H1 (cell line): ENCODE measurements at regions not wholly inside any gene's neighbourhood (a gene's known extent, or its start where the extent isn't known, plus 50 kb on each side); places are given as distances from the start of the nearest gene placed in this dataset.

Source experiments
- CTCF ChIA-PET: fragments of 300-600 bp; sonication (Branson Sonifier 250); formaldehyde crosslinking; loops from one replicate; lab custom pipeline; 2021; ENCODE audit not compliant: partially characterized antibody; lab: Charles Lee
- POLR2A ChIA-PET: fragments of 300-600 bp; sonication (Branson Sonifier 250); formaldehyde crosslinking; loops from one replicate; lab custom pipeline; 2021; ENCODE audit warnings: inconsistent platforms; ENCODE audit not compliant: partially characterized antibody; lab: Charles Lee
- DNase-seq, 2 experiments: peaks; one replicate each; pipeline versions ENCODE4 v3.0.0 to v3.0.0-alpha.2; 2010 to 2022; ENCODE audit warnings: low spot score in 2 of 2, low read depth in 1 of 2, mixed read lengths in 1 of 2
- FAIRE-seq: peaks from 2 replicates; lab custom pipeline; 2011; peaks lifted over from hg19 to GRCh38; lab: Jason Lieb, UNC
- H2AFZ ChIP-seq: 2 replicates; pipeline ENCODE4 v1.8.1; 2012; ENCODE audit warnings: low read length, inconsistent platforms
- H2AK5ac ChIP-seq: 2 replicates; pipeline ENCODE4 v1.6.1; 2013; ENCODE audit warnings: low read depth, low read length
- H2BK120ac ChIP-seq: replicated peaks from 2 replicates; pipeline ENCODE3; 2013; ENCODE audit warnings: low read depth, low read length, inconsistent platforms
- H2BK12ac ChIP-seq: 2 replicates; pipeline ENCODE4 v1.6.1; 2013; ENCODE audit warnings: low read depth, low read length
- H2BK15ac ChIP-seq: 2 replicates; pipeline ENCODE4 v1.6.1; 2013; ENCODE audit warnings: low read length
- H2BK20ac ChIP-seq: 2 replicates; pipeline ENCODE4 v1.6.1; 2013; ENCODE audit warnings: low read length
- H2BK5ac ChIP-seq: 2 replicates; pipeline ENCODE4 v1.6.1; 2013; ENCODE audit warnings: low read depth, low read length
- H3K14ac ChIP-seq: 2 replicates; pipeline ENCODE4 v1.6.1; 2013; ENCODE audit warnings: inconsistent platforms; ENCODE audit not compliant: insufficient read length
- H3K18ac ChIP-seq: 2 replicates; pipeline ENCODE4 v1.6.1; 2013; ENCODE audit warnings: low read length; ENCODE audit errors: extremely low read depth
- H3K23ac ChIP-seq: 2 replicates; pipeline ENCODE4 v1.6.1; 2013; ENCODE audit warnings: inconsistent platforms; ENCODE audit not compliant: insufficient read length
- H3K23me2 ChIP-seq: 2 replicates; pipeline ENCODE4 v1.6.1; 2013; ENCODE audit warnings: low read depth, low read length
- H3K27ac ChIP-seq: 2 replicates; pipeline ENCODE4 v1.6.1; 2011; ENCODE audit warnings: low read depth, low read length, inconsistent platforms
- H3K27me3 ChIP-seq, 4 experiments: replicated peaks in 1 of 4; 1 replicate in 1 of 4; 2 replicates in 3 of 4; pipeline versions ENCODE4 v1.6.1 to v1.8.1; 2011 to 2013; ENCODE audit warnings: low read length in 3 of 4, mild to moderate bottlenecking in 3 of 4, inconsistent platforms in 2 of 4, mixed read lengths in 2 of 4, moderate library complexity in 1 of 4; ENCODE audit not compliant: control insufficient read depth in 3 of 4, insufficient read depth in 3 of 4; ENCODE audit errors: extremely low read depth in 1 of 4
- H3K36me3 ChIP-seq, 4 experiments: 2 replicates each; pipeline versions ENCODE4 v1.6.1 to v1.8.1; 2011 to 2013; ENCODE audit warnings: mild to moderate bottlenecking in 4 of 4, low read length in 3 of 4, moderate library complexity in 2 of 4, control low read depth in 1 of 4, inconsistent platforms in 1 of 4; ENCODE audit not compliant: insufficient read depth in 4 of 4, control insufficient read depth in 2 of 4
- H3K4ac ChIP-seq: replicated peaks from 2 replicates; pipeline ENCODE3; 2013; ENCODE audit warnings: low read length, low read depth, mixed read lengths, inconsistent platforms; ENCODE audit not compliant: insufficient read length
- H3K4me1 ChIP-seq, 4 experiments: replicated peaks in 1 of 4; 1 replicate in 1 of 4; 2 replicates in 3 of 4; pipeline versions ENCODE4 v1.6.1 to v1.8.1; 2011 to 2013; ENCODE audit warnings: low read length in 3 of 4, inconsistent platforms in 2 of 4, mixed read lengths in 1 of 4; ENCODE audit not compliant: insufficient read depth in 4 of 4, control insufficient read depth in 3 of 4
- H3K4me2 ChIP-seq, 2 experiments: 2 replicates each; pipeline versions ENCODE4 v1.6.1 to v1.8.1; 2011 to 2013; ENCODE audit warnings: low read depth in 2 of 2, low read length in 2 of 2, control low read depth in 1 of 2, inconsistent platforms in 1 of 2, mild to moderate bottlenecking in 1 of 2; ENCODE audit not compliant: insufficient read depth in 1 of 2
- H3K4me3 ChIP-seq, 4 experiments: fragments of 200-600, 300-600 bp in 1 of 4; sonication (generic), shearing (Covaris generic), sonication (Bioruptor Twin) in 1 of 4; 2 replicates each; pipeline versions ENCODE4 v1.5.1 to v1.8.1; 2011 to 2016; ENCODE audit warnings: low read length in 4 of 4, low read depth in 3 of 4, control low read depth in 2 of 4, inconsistent platforms in 2 of 4, mild to moderate bottlenecking in 2 of 4, mixed read lengths in 1 of 4, moderate library complexity in 1 of 4; ENCODE audit not compliant: insufficient read depth in 2 of 4; ENCODE audit errors: extremely low read depth in 1 of 4
- H3K56ac ChIP-seq: replicated peaks from 2 replicates; pipeline ENCODE3; 2013; ENCODE audit warnings: low read depth, mild to moderate bottlenecking, mixed read lengths, low read length, inconsistent platforms; ENCODE audit not compliant: insufficient read length
- H3K79me1 ChIP-seq: 2 replicates; pipeline ENCODE4 v1.6.1; 2013; ENCODE audit warnings: low read depth, low read length, control low read depth
- H3K79me2 ChIP-seq, 2 experiments: 2 replicates each; pipeline versions ENCODE4 v1.6.1 to v1.8.1; 2012 to 2013; ENCODE audit warnings: low read length in 2 of 2, mild to moderate bottlenecking in 2 of 2, inconsistent platforms in 1 of 2; ENCODE audit not compliant: insufficient read depth in 2 of 2, control insufficient read depth in 1 of 2
- H3K9ac ChIP-seq, 4 experiments: replicated peaks in 1 of 4; 1 replicate in 1 of 4; 2 replicates in 3 of 4; pipeline versions ENCODE4 v1.6.1 to v1.8.1; 2011 to 2013; ENCODE audit warnings: low read depth in 3 of 4, low read length in 3 of 4, control low read depth in 2 of 4, mild to moderate bottlenecking in 2 of 4, moderate library complexity in 2 of 4, inconsistent platforms in 1 of 4; ENCODE audit errors: extremely low read depth in 1 of 4
- H3K9me3 ChIP-seq, 2 experiments: 2 replicates each; pipeline versions ENCODE4 v1.6.1 to v1.8.1; 2012 to 2013; ENCODE audit warnings: mild to moderate bottlenecking in 2 of 2, moderate library complexity in 2 of 2, control low read depth in 1 of 2, inconsistent platforms in 1 of 2, low read depth in 1 of 2, low read length in 1 of 2, mixed read lengths in 1 of 2; ENCODE audit not compliant: insufficient read depth in 2 of 2
- H4K20me1 ChIP-seq, 2 experiments: replicated peaks in 1 of 2; 2 replicates each; pipeline versions ENCODE3 to v1.8.1; 2011 to 2013; ENCODE audit warnings: inconsistent platforms in 2 of 2, low read length in 2 of 2, mild to moderate bottlenecking in 1 of 2; ENCODE audit not compliant: insufficient read depth in 2 of 2, control insufficient read depth in 1 of 2
- H4K5ac ChIP-seq: 2 replicates; pipeline ENCODE4 v1.6.1; 2013; ENCODE audit warnings: low read length, low read depth, mixed read lengths, inconsistent platforms; ENCODE audit not compliant: insufficient read length
- H4K8ac ChIP-seq: 2 replicates; pipeline ENCODE4 v1.8.0; 2013; ENCODE audit warnings: mild to moderate bottlenecking, moderate library complexity, low read length, inconsistent platforms; ENCODE audit not compliant: insufficient read depth; ENCODE audit errors: extremely low read depth
- H4K91ac ChIP-seq: replicated peaks from 2 replicates; pipeline ENCODE3; 2013; ENCODE audit warnings: low read length, mixed read lengths, inconsistent platforms; ENCODE audit not compliant: insufficient read length
- GABPA ChIP-seq: IDR thresholded peaks from 2 replicates; pipeline ENCODE4 v1.6.1; 2011; ENCODE audit warnings: mild to moderate bottlenecking, low read length, moderate library complexity, borderline replicate concordance; ENCODE audit not compliant: insufficient read depth
- PHF8 ChIP-seq: fragments of 200-600 bp; sonication (generic); conservative IDR thresholded peaks from 2 replicates; pipeline ENCODE4 v1.7.1; 2012; ENCODE audit warnings: low read depth, mild to moderate bottlenecking, inconsistent platforms, low read length, moderate library complexity
- POLR2AphosphoS5 ChIP-seq: IDR thresholded peaks from 2 replicates; pipeline ENCODE4 v1.6.1; 2011; ENCODE audit warnings: low read depth, low read length
- POU5F1 ChIP-seq: IDR thresholded peaks from 2 replicates; pipeline ENCODE4 v1.6.1; 2011; ENCODE audit warnings: low read depth, mild to moderate bottlenecking, low read length, moderate library complexity
- RBBP5 ChIP-seq: IDR thresholded peaks from 2 replicates; pipeline ENCODE4 v1.7.1; 2012; ENCODE audit warnings: low read depth, mild to moderate bottlenecking, inconsistent platforms, low read length, moderate library complexity, borderline replicate concordance
- RFX5 ChIP-seq: IDR thresholded peaks from 2 replicates; pipeline ENCODE4 v1.6.1; 2011; ENCODE audit warnings: low read depth, low read length, improper control_type of control experiment, borderline replicate concordance
- RXRA ChIP-seq: IDR thresholded peaks from 2 replicates; pipeline ENCODE4 v1.6.1; 2011; ENCODE audit warnings: low read depth, mild to moderate bottlenecking, low read length, moderate library complexity; ENCODE audit not compliant: insufficient read depth
- SAP30 ChIP-seq: fragments of 300-600 bp; sonication (generic); IDR thresholded peaks from 2 replicates; pipeline ENCODE4 v1.7.1; 2012; ENCODE audit warnings: low read length, moderate library complexity, mild to moderate bottlenecking, inconsistent platforms; ENCODE audit not compliant: insufficient read depth, insufficient replicate concordance
- SIRT6 ChIP-seq: IDR thresholded peaks from one replicate; pipeline ENCODE4 v1.7.1; 2012; ENCODE audit warnings: low read length, inconsistent platforms
- SP2 ChIP-seq: IDR thresholded peaks from 2 replicates; pipeline ENCODE4 v1.6.1; 2012; ENCODE audit warnings: mild to moderate bottlenecking, low read length, inconsistent platforms
- SUZ12 ChIP-seq: fragments of 200-600 bp; sonication (generic); IDR thresholded peaks from 2 replicates; pipeline ENCODE4 v1.6.1; 2012; ENCODE audit warnings: mild to moderate bottlenecking, inconsistent platforms, low read length, moderate library complexity, mixed read lengths
- TAF7 ChIP-seq: optimal IDR thresholded peaks from 2 replicates; pipeline ENCODE3; 2011; ENCODE audit warnings: low read depth, mild to moderate bottlenecking, inconsistent platforms, low read length, moderate library complexity, borderline replicate concordance
- ZNF274 ChIP-seq: IDR thresholded peaks from 2 replicates; pipeline ENCODE4 v1.7.0; 2012; ENCODE audit warnings: low read length, borderline replicate concordance; ENCODE audit errors: extremely low read depth
- WGBS, 2 experiments: shearing (Covaris generic) in 1 of 2; methylation state at CpG; one replicate each; pipeline versions ENCODE4 v1.1.6 to v1.1.7; 2013 to 2015; ENCODE audit warnings: low lambda C conversion rate in 2 of 2, mixed read lengths in 2 of 2, inconsistent platforms in 1 of 2, low coverage in 1 of 2, missing lambda C conversion rate in 1 of 2; ENCODE audit not compliant: insufficient replicate concordance in 2 of 2, insufficient coverage in 1 of 2, insufficient read length in 1 of 2; ENCODE audit errors: extremely low coverage in 1 of 2, missing lambda C conversion rate in 1 of 2; 5-methylcytosine and 5-hydroxymethylcytosine counted together
- TF ChIP-seq, protein P1 (sequence below): IDR thresholded peaks from 2 replicates; pipeline ENCODE4 v1.6.1; 2011; ENCODE audit warnings: low read depth, mild to moderate bottlenecking, low read length; ENCODE audit not compliant: insufficient read depth

- H2BK20ac ChIP-seq: no peak overlapping the region
- FAIRE-seq (no peak), DNase-seq (no peak)
- no peak overlapping the region for H2AK5ac ChIP-seq
- H3K23me2 ChIP-seq: no peaks in the 10 kb centered on the region
- ChIA-PET CTCF (interaction anchor here (1.4 to 2.5 kb wide), 5 partner anchors 10 to 75 kb away, joined by 3 to 9 read pairs (median 4); no protein-coding TSS in a partner anchor), POLR2A (no interaction called here)
- no peak overlapping the region for H2AFZ ChIP-seq
- no peak overlapping the region for H3K4ac ChIP-seq
- H4K5ac ChIP-seq: no peak overlapping the region
- no peak overlapping the region for H3K18ac ChIP-seq
- no peaks in the 10 kb centered on the region for H3K9me3 ChIP-seq
- no peaks in the 10 kb centered on the region for H3K79me1 ChIP-seq
- WGBS, 2 experiments: 86% methylated on average over 5 of the region's 5 CpGs; no CpG with 5 or more reads in 1 of the 2 experiments
- H2BK5ac ChIP-seq: no peak overlapping the region
- no peak overlapping the region for H3K23ac ChIP-seq
- H3K14ac ChIP-seq: no peak overlapping the region
- no peaks in the 10 kb centered on the region for H3K79me2 ChIP-seq
- H3K4me2 ChIP-seq: no peak overlapping the region
- no peaks in the 10 kb centered on the region for H4K20me1 ChIP-seq
- H3K56ac ChIP-seq: no peak overlapping the region
- no peaks in the 10 kb centered on the region for H3K4me1 ChIP-seq
- H3K4me3 ChIP-seq: no peak overlapping the region
- H3K9ac ChIP-seq: no peak overlapping the region
- H2BK120ac ChIP-seq: no peak overlapping the region
- H2BK12ac ChIP-seq: no peak overlapping the region
- H3K36me3 ChIP-seq: no peaks in the 10 kb centered on the region
- H2BK15ac ChIP-seq: no peak overlapping the region
- no peak overlapping the region for H4K91ac ChIP-seq
- H3K27ac ChIP-seq: no peak overlapping the region
- no peaks in the 10 kb centered on the region for H3K27me3 ChIP-seq
- no peak overlapping the region for H4K8ac ChIP-seq
- TF ChIP-seq SP2 (no peak), POU5F1 (no peak), TAF7 (no peak), POLR2AphosphoS5 (no peak), PHF8 (no peak), RBBP5 (no peak), RXRA (no peak), SAP30 (no peak), ZNF274 (no peak), RFX5 (no peak), SIRT6 (no peak), SUZ12 (no peak), GABPA (no peak)
- TF ChIP-seq, protein P1, sequence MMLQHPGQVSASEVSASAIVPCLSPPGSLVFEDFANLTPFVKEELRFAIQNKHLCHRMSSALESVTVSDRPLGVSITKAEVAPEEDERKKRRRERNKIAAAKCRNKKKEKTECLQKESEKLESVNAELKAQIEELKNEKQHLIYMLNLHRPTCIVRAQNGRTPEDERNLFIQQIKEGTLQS: no peak
Observed at GRCh38 chr6:819122-819521, 126.2 kb upstream of the EXOC2 start.
